ENCODE measurements at regions not wholly inside any gene's neighbourhood (a gene's known extent, or its start where the extent isn't known, plus 50 kb on each side); places are given as distances from the start of the nearest gene placed in this dataset.

GRCh38 chr15:96756146-96756545 lies 425.6 kb downstream of the NR2F2 start:
- Histone ChIP-seq H3K4me1 (ENCODE audit: insufficient read depth, low read length) (no peaks in the 10 kb centered on the region), H3K9me3 (ENCODE audit: insufficient read depth, low read depth, low read length) (no peaks in the 10 kb centered on the region), H3K27ac (ENCODE audit: low read length) (no peak overlapping the region), H3K9ac (ENCODE audit: low read depth, low read length) (no peak overlapping the region), H3K4me3 (ENCODE audit: low read length) (no peak overlapping the region), H3K36me3 (ENCODE audit: insufficient read depth, low read depth, low read length) (no peaks in the 10 kb centered on the region), H3K27me3 (ENCODE audit: insufficient read depth, low read length) (no peaks in the 10 kb centered on the region)

GRCh38 chr15:96756656-96757055 lies 426.2 kb downstream of the NR2F2 start:
- H3K4me3 ChIP-seq (ENCODE audit: low read length): no peak overlapping the region
- no peak overlapping the region for H3K27ac ChIP-seq (ENCODE audit: low read length)
- no peaks in the 10 kb centered on the region for H3K9me3 ChIP-seq (ENCODE audit: insufficient read depth, low read depth, low read length)
- no peaks in the 10 kb centered on the region for H3K27me3 ChIP-seq (ENCODE audit: insufficient read depth, low read length)
- H3K9ac ChIP-seq (ENCODE audit: low read depth, low read length): no peak overlapping the region
- H3K36me3 ChIP-seq (ENCODE audit: insufficient read depth, low read depth, low read length): no peaks in the 10 kb centered on the region
- no peaks in the 10 kb centered on the region for H3K4me1 ChIP-seq (ENCODE audit: insufficient read depth, low read length)

GRCh38 chr15:96762566-96762965 lies 432.1 kb downstream of the NR2F2 start:
- Histone ChIP-seq H3K36me3 (ENCODE audit: insufficient read depth, low read depth, low read length) (no peaks in the 10 kb centered on the region), H3K4me1 (ENCODE audit: insufficient read depth, low read length) (no peaks in the 10 kb centered on the region), H3K4me3 (ENCODE audit: low read length) (no peak overlapping the region)

GRCh38 chr15:96764501-96764900 lies 434.0 kb downstream of the NR2F2 start:
- no peaks in the 10 kb centered on the region for H3K36me3 ChIP-seq (ENCODE audit: insufficient read depth, low read depth, low read length)
- H3K9ac ChIP-seq (ENCODE audit: low read depth, low read length): no peak overlapping the region
- H3K27me3 ChIP-seq (ENCODE audit: insufficient read depth, low read length): no peaks in the 10 kb centered on the region
- no peaks in the 10 kb centered on the region for H3K4me1 ChIP-seq (ENCODE audit: insufficient read depth, low read length)
- no peak overlapping the region for H3K27ac ChIP-seq (ENCODE audit: low read length)
- H3K9me3 ChIP-seq (ENCODE audit: insufficient read depth, low read depth, low read length): no peaks in the 10 kb centered on the region
- H3K4me3 ChIP-seq (ENCODE audit: low read length): no peak overlapping the region

More at GRCh38 chr15:96762566-96762965, 432.1 kb downstream of the NR2F2 start:
- Histone ChIP-seq H3K9ac (ENCODE audit: low read depth, low read length) (no peak overlapping the region), H3K9me3 (ENCODE audit: insufficient read depth, low read depth, low read length) (no peaks in the 10 kb centered on the region), H3K27me3 (ENCODE audit: insufficient read depth, low read length) (no peaks in the 10 kb centered on the region), H3K27ac (ENCODE audit: low read length) (no peak overlapping the region)

- Histone ChIP-seq H3K9me3 (ENCODE audit: insufficient read depth, low read depth, low read length) (no peaks in the 10 kb centered on the region), H3K27ac (ENCODE audit: low read length) (no peak overlapping the region), H3K4me3 (ENCODE audit: low read length) (no peak overlapping the region), H3K9ac (ENCODE audit: low read depth, low read length) (no peak overlapping the region), H3K4me1 (ENCODE audit: insufficient read depth, low read length) (no peaks in the 10 kb centered on the region), H3K36me3 (ENCODE audit: insufficient read depth, low read depth, low read length) (no peaks in the 10 kb centered on the region), H3K27me3 (ENCODE audit: insufficient read depth, low read length) (no peaks in the 10 kb centered on the region)
Observed at GRCh38 chr15:96764946-96765345, 434.4 kb downstream of the NR2F2 start.

- Histone ChIP-seq H3K9ac (ENCODE audit: low read depth, low read length) (no peak overlapping the region), H3K27ac (ENCODE audit: low read length) (no peak overlapping the region), H3K4me1 (ENCODE audit: insufficient read depth, low read length) (no peaks in the 10 kb centered on the region), H3K4me3 (ENCODE audit: low read length) (no peak overlapping the region), H3K9me3 (ENCODE audit: insufficient read depth, low read depth, low read length) (no peaks in the 10 kb centered on the region), H3K36me3 (ENCODE audit: insufficient read depth, low read depth, low read length) (no peaks in the 10 kb centered on the region), H3K27me3 (ENCODE audit: insufficient read depth, low read length) (no peaks in the 10 kb centered on the region)
Observed at GRCh38 chr15:96766366-96766765, 435.9 kb downstream of the NR2F2 start.

- Histone ChIP-seq H3K4me3 (ENCODE audit: low read length) (no peak overlapping the region), H3K36me3 (ENCODE audit: insufficient read depth, low read depth, low read length) (no peaks in the 10 kb centered on the region), H3K9me3 (ENCODE audit: insufficient read depth, low read depth, low read length) (no peaks in the 10 kb centered on the region; the same call in 1 of the 2 replicates), H3K4me1 (ENCODE audit: insufficient read depth, low read length) (no peaks in the 10 kb centered on the region), H3K9ac (ENCODE audit: low read depth, low read length) (no peak overlapping the region), H3K27ac (ENCODE audit: low read length) (no peak overlapping the region), H3K27me3 (ENCODE audit: insufficient read depth, low read length) (no peaks in the 10 kb centered on the region)
Observed at GRCh38 chr15:96767703-96768434, 437.4 kb downstream of the NR2F2 start.

- Histone ChIP-seq H3K27me3 (ENCODE audit: insufficient read depth, low read length) (no peaks in the 10 kb centered on the region), H3K9me3 (ENCODE audit: insufficient read depth, low read depth, low read length) (no peaks in the 10 kb centered on the region; the same call in 1 of the 2 replicates), H3K36me3 (ENCODE audit: insufficient read depth, low read depth, low read length) (no peaks in the 10 kb centered on the region), H3K27ac (ENCODE audit: low read length) (no peak overlapping the region), H3K9ac (ENCODE audit: low read depth, low read length) (no peak overlapping the region), H3K4me3 (ENCODE audit: low read length) (no peak overlapping the region), H3K4me1 (ENCODE audit: insufficient read depth, low read length) (no peaks in the 10 kb centered on the region)
Observed at GRCh38 chr15:96768435-96768789, 437.9 kb downstream of the NR2F2 start.

GRCh38 chr15:96771035-96771434 lies 440.5 kb downstream of the NR2F2 start:
- no peaks in the 10 kb centered on the region; the same call in 1 of the 2 replicates for H3K9me3 ChIP-seq (ENCODE audit: insufficient read depth, low read depth, low read length)
- H3K9ac ChIP-seq (ENCODE audit: low read depth, low read length): no peak overlapping the region
- H3K4me1 ChIP-seq (ENCODE audit: insufficient read depth, low read length): no peaks in the 10 kb centered on the region
- no peak overlapping the region for H3K27ac ChIP-seq (ENCODE audit: low read length)
- H3K27me3 ChIP-seq (ENCODE audit: insufficient read depth, low read length): no peaks in the 10 kb centered on the region
- no peaks in the 10 kb centered on the region for H3K36me3 ChIP-seq (ENCODE audit: insufficient read depth, low read depth, low read length)
- no peak overlapping the region for H3K4me3 ChIP-seq (ENCODE audit: low read length)

GRCh38 chr15:96774216-96774615 lies 443.7 kb downstream of the NR2F2 start:
- Histone ChIP-seq H3K27me3 (ENCODE audit: insufficient read depth, low read length) (no peaks in the 10 kb centered on the region), H3K9ac (ENCODE audit: low read depth, low read length) (no peak overlapping the region), H3K9me3 (ENCODE audit: insufficient read depth, low read depth, low read length) (no peaks in the 10 kb centered on the region; the same call in 1 of the 2 replicates), H3K4me3 (ENCODE audit: low read length) (no peak overlapping the region), H3K36me3 (ENCODE audit: insufficient read depth, low read depth, low read length) (no peaks in the 10 kb centered on the region), H3K4me1 (ENCODE audit: insufficient read depth, low read length) (no peaks in the 10 kb centered on the region), H3K27ac (ENCODE audit: low read length) (no peak overlapping the region)

- Histone ChIP-seq H3K36me3 (ENCODE audit: insufficient read depth, low read depth, low read length) (no peaks in the 10 kb centered on the region), H3K4me3 (ENCODE audit: low read length) (no peak overlapping the region), H3K27ac (ENCODE audit: low read length) (no peak overlapping the region), H3K9me3 (ENCODE audit: insufficient read depth, low read depth, low read length) (no peaks in the 10 kb centered on the region), H3K4me1 (ENCODE audit: insufficient read depth, low read length) (no peaks in the 10 kb centered on the region; the same call in 1 of the 2 replicates), H3K27me3 (ENCODE audit: insufficient read depth, low read length) (no peaks in the 10 kb centered on the region), H3K9ac (ENCODE audit: low read depth, low read length) (no peak overlapping the region)
Observed at GRCh38 chr15:96783746-96784145, 453.2 kb downstream of the NR2F2 start.

- Histone ChIP-seq H3K36me3 (ENCODE audit: insufficient read depth, low read depth, low read length) (no peaks in the 10 kb centered on the region), H3K9ac (ENCODE audit: low read depth, low read length) (no peak overlapping the region), H3K27me3 (ENCODE audit: insufficient read depth, low read length) (no peaks in the 10 kb centered on the region), H3K4me3 (ENCODE audit: low read length) (no peak overlapping the region), H3K9me3 (ENCODE audit: insufficient read depth, low read depth, low read length) (no peaks in the 10 kb centered on the region), H3K27ac (ENCODE audit: low read length) (no peak overlapping the region), H3K4me1 (ENCODE audit: insufficient read depth, low read length) (no peaks in the 10 kb centered on the region)
Observed at GRCh38 chr15:96790004-96790403, 459.5 kb downstream of the NR2F2 start.

Measured in iPS-20b (cell line).